ENCODE measurements at regions not wholly inside any gene's neighbourhood (a gene's known extent, or its start where the extent isn't known, plus 50 kb on each side); places are given as distances from the start of the nearest gene placed in this dataset.
"Not testable (repeated sequence)": the region's sequence is repeated elsewhere in the genome, so short reads cannot be mapped to it uniquely, and the experiment has no call there.

- H3K4me1 ChIP-seq (ENCODE audit: control insufficient read depth, insufficient read depth, low read length): no peaks in the 10 kb centered on the region
- intact Hi-C loops (cut with DNase I): no loop called here
- H3K27ac ChIP-seq (ENCODE audit: low read length): no peak overlapping the region
- DNase-seq (no peak), ATAC-seq (no peak)
- H3K4me3 ChIP-seq (ENCODE audit: low read length): no peak overlapping the region
- H3K9me3 ChIP-seq (ENCODE audit: control insufficient read depth, low read length): no peaks in the 10 kb centered on the region
- whole genome bisulfite sequencing: 92% methylated on average over 2 of the region's 2 CpGs
- H3K27me3 ChIP-seq (ENCODE audit: control insufficient read depth, insufficient read depth): no peaks in the 10 kb centered on the region
Measured at GRCh38 chr18:39167990-39168389, 1602.4 kb upstream of the CELF4 start.

DNA sequence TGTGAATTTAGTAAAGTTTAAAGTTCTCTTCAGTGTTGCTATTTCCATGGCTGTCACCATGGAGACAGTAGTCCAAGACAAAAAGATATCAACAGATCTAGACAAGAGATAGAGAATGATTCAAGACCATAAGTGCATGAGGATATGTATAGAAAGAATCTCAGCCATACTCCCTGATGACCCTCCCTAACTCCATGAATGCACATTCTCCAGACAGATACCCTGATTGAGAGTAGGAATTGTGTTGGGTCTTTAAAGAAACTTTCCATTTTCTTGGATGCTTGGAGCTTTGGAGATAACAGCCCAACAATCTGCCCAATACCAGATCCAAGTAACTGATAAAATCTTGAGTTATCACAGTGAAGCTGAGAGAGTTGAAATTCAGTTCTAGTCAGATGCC, 1601.2 kb upstream of the CELF4 start:
- Histone ChIP-seq H3K4me1 (ENCODE audit: control insufficient read depth, insufficient read depth, low read length) (no peaks in the 10 kb centered on the region), H3K27me3 (ENCODE audit: control insufficient read depth, insufficient read depth) (no peaks in the 10 kb centered on the region), H3K9me3 (ENCODE audit: control insufficient read depth, low read length) (no peaks in the 10 kb centered on the region), H3K4me3 (ENCODE audit: low read length) (no peak overlapping the region), H3K27ac (ENCODE audit: low read length) (no peak overlapping the region)
- no peak for DNase-seq
- intact Hi-C loops (cut with DNase I): no loop called here
- ATAC-seq: no peak

GRCh38 chr18:39162013-39162827, 1596.6 kb upstream of the CELF4 start:
- 92% methylated on average over 11 of the region's 11 CpGs for WGBS
- intact Hi-C loops (cut with DNase I): no loop called here
- H3K27ac ChIP-seq (ENCODE audit: low read length): no peak overlapping the region

GRCh38 chr18:39149211-39149806, 1583.7 kb upstream of the CELF4 start:
- Histone ChIP-seq H3K4me1 (ENCODE audit: control insufficient read depth, insufficient read depth, low read length) (no peaks in the 10 kb centered on the region), H3K27me3 (ENCODE audit: control insufficient read depth, insufficient read depth) (no peaks in the 10 kb centered on the region), H3K9me3 (ENCODE audit: control insufficient read depth, low read length) (no peaks in the 10 kb centered on the region), H3K4me3 (ENCODE audit: low read length) (no peak overlapping the region), H3K27ac (ENCODE audit: low read length) (no peak overlapping the region)
- ATAC-seq: no peak
- no peak for DNase-seq
- WGBS: 63% methylated on average over 3 of the region's 3 CpGs
- intact Hi-C loops (cut with DNase I): no loop called here

More at GRCh38 chr18:39162013-39162827, 1596.6 kb upstream of the CELF4 start:
- H3K27me3 ChIP-seq (ENCODE audit: control insufficient read depth, insufficient read depth): no peaks in the 10 kb centered on the region
- no peaks in the 10 kb centered on the region for H3K4me1 ChIP-seq (ENCODE audit: control insufficient read depth, insufficient read depth, low read length)
- no peak for ATAC-seq
- no peak overlapping the region for H3K4me3 ChIP-seq (ENCODE audit: low read length)
- H3K9me3 ChIP-seq (ENCODE audit: control insufficient read depth, low read length): no peaks in the 10 kb centered on the region
- DNase-seq: no peak

DNA sequence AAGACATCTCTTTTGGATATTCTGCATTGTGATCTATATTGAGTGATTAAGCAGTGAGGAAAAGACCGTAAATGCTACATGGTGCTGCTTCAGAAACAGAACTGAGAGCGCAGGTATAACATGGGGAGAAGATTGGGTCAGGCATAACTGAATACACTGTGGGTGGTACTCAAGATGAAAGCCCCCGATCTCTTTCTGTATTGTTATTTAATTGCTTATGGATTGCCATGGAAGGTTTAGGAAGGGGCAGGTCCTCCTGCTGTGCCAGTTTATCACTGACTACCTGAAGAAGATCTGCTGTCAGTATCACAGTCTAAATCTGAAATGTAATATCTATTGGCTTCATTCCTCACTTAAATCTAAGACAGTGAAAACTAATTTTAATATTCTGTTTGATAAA, 1568.7 kb upstream of the CELF4 start:
- WGBS: 89% methylated on average over 3 of the region's 3 CpGs
- DNase-seq: no peak
- intact Hi-C loops (cut with DNase I): no loop called here
- H3K27me3 ChIP-seq (ENCODE audit: control insufficient read depth, insufficient read depth): no peaks in the 10 kb centered on the region
- H3K9me3 ChIP-seq (ENCODE audit: control insufficient read depth, low read length): no peaks in the 10 kb centered on the region
- H3K4me3 ChIP-seq (ENCODE audit: low read length): no peak overlapping the region
- no peak for ATAC-seq
- H3K27ac ChIP-seq (ENCODE audit: low read length): no peak overlapping the region
- no peaks in the 10 kb centered on the region for H3K4me1 ChIP-seq (ENCODE audit: control insufficient read depth, insufficient read depth, low read length)

DNA sequence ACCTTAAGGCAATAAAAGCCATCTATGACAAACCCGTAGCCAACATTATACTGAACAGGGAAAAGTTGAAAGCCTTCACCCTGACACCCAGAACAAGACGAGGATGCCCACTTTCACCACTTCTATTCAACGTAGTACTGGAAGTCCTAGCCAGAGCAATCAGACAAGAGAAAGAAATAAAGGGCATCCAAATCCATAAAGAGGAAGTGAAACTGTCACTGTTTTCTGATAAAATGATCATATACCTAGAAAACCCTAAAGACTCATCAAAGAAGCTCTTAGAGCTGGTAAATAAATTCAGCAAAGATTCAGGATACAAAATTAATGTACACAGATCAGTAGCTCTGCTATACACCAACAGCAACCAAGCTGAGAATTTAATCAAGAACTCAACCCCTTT, 1561.9 kb upstream of the CELF4 start:
- H3K4me1 ChIP-seq (ENCODE audit: control insufficient read depth, insufficient read depth, low read length); ATAC-seq; H3K9me3 ChIP-seq (ENCODE audit: control insufficient read depth, low read length); H3K27ac ChIP-seq (ENCODE audit: low read length); H3K27me3 ChIP-seq (ENCODE audit: control insufficient read depth, insufficient read depth); H3K4me3 ChIP-seq (ENCODE audit: low read length); DNase-seq; intact Hi-C loops (cut with DNase I): not testable (repeated sequence)
- 90% methylated on average over 3 of the region's 3 CpGs for WGBS

- intact Hi-C loops (cut with DNase I): no loop called here
Measured at GRCh38 chr18:39113790-39114189, 1548.2 kb upstream of the CELF4 start.

DNA sequence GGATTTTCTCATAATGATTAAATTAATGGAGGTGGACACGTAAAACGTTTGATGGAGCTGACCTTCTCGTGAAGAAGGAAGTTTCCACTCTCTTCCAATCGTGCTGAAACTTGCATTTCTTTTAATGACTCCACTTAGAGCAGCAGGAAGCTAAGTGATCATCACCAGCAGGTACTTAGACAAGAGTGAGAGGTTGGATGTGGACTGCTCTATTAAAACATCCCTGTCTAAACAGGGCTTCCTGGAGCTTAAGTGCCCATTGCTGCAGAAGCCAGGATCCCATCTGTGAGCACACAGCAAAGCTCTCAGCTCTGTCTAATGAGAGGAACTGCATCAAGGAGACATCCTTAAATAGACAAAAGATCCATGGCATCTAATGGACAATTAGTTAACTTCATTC, 1539.5 kb upstream of the CELF4 start:
- no peak overlapping the region for H3K4me3 ChIP-seq (ENCODE audit: low read length)
- no peak overlapping the region for H3K27ac ChIP-seq (ENCODE audit: low read length)
- H3K4me1 ChIP-seq (ENCODE audit: control insufficient read depth, insufficient read depth, low read length): no peaks in the 10 kb centered on the region
- H3K27me3 ChIP-seq (ENCODE audit: control insufficient read depth, insufficient read depth): no peaks in the 10 kb centered on the region
- intact Hi-C loops (cut with DNase I): no loop called here
- no peak for ATAC-seq
- H3K9me3 ChIP-seq (ENCODE audit: control insufficient read depth, low read length): no peaks in the 10 kb centered on the region
- no peak for DNase-seq
- WGBS: 69% methylated on average over 4 of the region's 4 CpGs

More at GRCh38 chr18:39113790-39114189, 1548.2 kb upstream of the CELF4 start:
- WGBS: 82% methylated on average over 1 of the region's 1 CpG
- Histone ChIP-seq H3K27me3 (ENCODE audit: control insufficient read depth, insufficient read depth) (no peaks in the 10 kb centered on the region), H3K27ac (ENCODE audit: low read length) (no peak overlapping the region), H3K4me1 (ENCODE audit: control insufficient read depth, insufficient read depth, low read length) (no peaks in the 10 kb centered on the region), H3K9me3 (ENCODE audit: control insufficient read depth, low read length) (no peaks in the 10 kb centered on the region), H3K4me3 (ENCODE audit: low read length) (no peak overlapping the region)
- no peak for DNase-seq
- ATAC-seq: no peak

DNA sequence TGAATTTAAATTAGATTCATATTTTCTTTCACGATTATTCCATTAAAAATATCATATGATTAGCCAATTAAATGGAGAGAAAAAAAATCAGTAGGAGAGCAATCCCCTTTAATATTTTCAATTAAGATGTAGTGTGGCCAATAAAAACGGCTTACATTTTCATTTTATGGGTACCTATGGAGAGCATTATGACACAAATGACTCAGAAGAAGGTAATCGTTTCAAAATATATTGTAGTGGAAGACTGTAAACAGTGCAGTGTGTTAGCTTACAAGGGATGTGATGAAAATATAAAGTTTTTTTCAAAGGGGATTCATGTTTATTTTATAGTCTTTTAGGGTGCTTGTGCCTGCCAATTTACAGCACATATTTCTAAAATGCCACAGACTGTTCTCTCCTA, 1507.4 kb upstream of the CELF4 start:
- Histone ChIP-seq H3K4me1 (ENCODE audit: control insufficient read depth, insufficient read depth, low read length) (no peaks in the 10 kb centered on the region), H3K27ac (ENCODE audit: low read length) (no peak overlapping the region), H3K4me3 (ENCODE audit: low read length) (no peak overlapping the region), H3K9me3 (ENCODE audit: control insufficient read depth, low read length) (no peaks in the 10 kb centered on the region), H3K27me3 (ENCODE audit: control insufficient read depth, insufficient read depth) (no peaks in the 10 kb centered on the region)
- DNase-seq (no peak), ATAC-seq (no peak)
- WGBS: 82% methylated on average over 3 of the region's 3 CpGs
- intact Hi-C loops (cut with DNase I): no loop called here

DNA sequence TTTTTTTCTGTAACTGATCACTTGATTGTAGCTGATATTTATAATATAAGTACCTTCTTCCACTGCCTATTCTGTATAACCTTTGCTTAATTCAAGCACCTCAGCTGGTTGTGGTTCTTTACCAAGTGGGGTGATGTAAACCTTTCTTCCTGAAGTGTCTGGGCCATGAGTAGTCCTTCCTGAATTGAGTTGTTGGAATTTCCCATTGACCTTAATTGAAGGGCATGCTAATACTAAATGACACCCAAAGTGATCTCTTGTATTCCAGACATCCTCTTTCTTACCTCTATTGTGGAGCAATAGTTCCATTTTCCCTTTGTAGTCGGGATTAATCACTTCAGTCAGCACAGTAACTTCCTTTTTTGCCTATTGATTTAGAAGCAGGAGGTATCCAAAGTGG, 1496.8 kb upstream of the CELF4 start:
- intact Hi-C loops (cut with DNase I): no loop called here
- ATAC-seq (no peak), DNase-seq (no peak)
- Histone ChIP-seq H3K9me3 (ENCODE audit: control insufficient read depth, low read length) (no peaks in the 10 kb centered on the region), H3K4me3 (ENCODE audit: low read length) (no peak overlapping the region), H3K27ac (ENCODE audit: low read length) (no peak overlapping the region), H3K27me3 (ENCODE audit: control insufficient read depth, insufficient read depth) (no peaks in the 10 kb centered on the region), H3K4me1 (ENCODE audit: control insufficient read depth, insufficient read depth, low read length) (no peaks in the 10 kb centered on the region)
- 54% methylated on average over 1 of the region's 1 CpG for WGBS

DNA sequence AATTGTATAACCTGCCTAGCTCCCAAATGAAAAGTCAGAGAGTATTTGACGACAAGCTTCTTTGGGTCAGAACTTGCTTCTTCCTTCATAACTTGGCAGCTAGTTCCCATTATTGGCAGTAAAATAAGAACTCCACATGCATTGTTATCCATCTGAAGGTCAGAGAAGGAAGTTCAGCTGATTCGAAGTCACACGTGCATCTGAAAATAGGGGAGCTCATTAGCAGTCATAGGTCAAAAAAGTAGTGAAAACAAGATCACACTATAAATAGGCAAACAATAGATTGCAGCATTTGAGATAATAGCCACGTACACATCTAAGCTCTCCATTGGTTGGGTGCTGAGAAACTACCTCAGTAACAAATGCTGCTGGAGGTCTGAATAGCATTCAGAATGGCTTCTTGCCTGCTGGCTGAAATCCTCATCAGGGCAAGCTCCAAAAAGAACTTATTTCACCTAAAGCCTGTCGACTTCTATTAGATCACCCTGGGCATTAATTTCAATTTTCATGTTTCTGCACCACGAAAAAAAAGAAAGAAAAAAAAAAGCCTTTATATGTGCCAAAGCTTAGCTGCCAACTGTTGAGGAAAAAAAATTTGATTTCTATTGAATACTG, 1492.9 kb upstream of the CELF4 start:
- DNase-seq (no peak), ATAC-seq (no peak)
- Histone ChIP-seq H3K27me3 (ENCODE audit: control insufficient read depth, insufficient read depth) (no peaks in the 10 kb centered on the region), H3K4me3 (ENCODE audit: low read length) (no peak overlapping the region), H3K9me3 (ENCODE audit: control insufficient read depth, low read length) (no peaks in the 10 kb centered on the region), H3K27ac (ENCODE audit: low read length) (no peak overlapping the region), H3K4me1 (ENCODE audit: control insufficient read depth, insufficient read depth, low read length) (no peaks in the 10 kb centered on the region)
- intact Hi-C loops (cut with DNase I): no loop called here
- WGBS: 34% methylated on average over 6 of the region's 6 CpGs
